ENCODE measurements at regions not wholly inside any gene's neighbourhood (a gene's known extent, or its start where the extent isn't known, plus 50 kb on each side); places are given as distances from the start of the nearest gene placed in this dataset.
"Not testable (repeated sequence)": the region's sequence is repeated elsewhere in the genome, so short reads cannot be mapped to it uniquely, and the experiment has no call there.

- Histone ChIP-seq H2BK15ac (replicated peaks; ENCODE audit: low read depth) (no peak overlapping the region), H3K23ac (ENCODE audit: low read length) (no peak overlapping the region), H2BK5ac (ENCODE audit: low read length) (no peak overlapping the region), H3K4ac (ENCODE audit: low read depth, low read length) (no peak overlapping the region), H3K4me1 (ENCODE audit: control insufficient read depth, low read depth, low read length) (no peaks in the 10 kb centered on the region), H4K5ac (ENCODE audit: low read length) (no peak overlapping the region), H3K56ac (ENCODE audit: low read length) (no peak overlapping the region), H3K27ac (ENCODE audit: low read depth, low read length) (no peak overlapping the region), H3K36me3 (ENCODE audit: control insufficient read depth, insufficient read depth, low read length) (no peaks in the 10 kb centered on the region), H3K79me2 (ENCODE audit: control insufficient read depth, insufficient read depth, low read length) (no peaks in the 10 kb centered on the region), H3K9ac (ENCODE audit: low read length) (no peak overlapping the region), H2BK120ac (ENCODE audit: low read depth, low read length) (no peak overlapping the region), H4K8ac (ENCODE audit: low read depth, low read length) (no peak overlapping the region), H2AK5ac (ENCODE audit: low read length) (no peak overlapping the region), H3K18ac (ENCODE audit: low read length) (no peak overlapping the region), H3K27me3 (ENCODE audit: insufficient read depth, low read length, poor library complexity) (no peaks in the 10 kb centered on the region), H3K79me1 (ENCODE audit: low read length) (no peaks in the 10 kb centered on the region), H3K4me3 (ENCODE audit: low read length) (no peak overlapping the region), H3K4me2 (ENCODE audit: low read length) (no peak overlapping the region)
- no peak for DNase-seq
- no CpG with 5 or more reads among the region's 4 CpGs for WGBS (ENCODE audit: extremely low coverage, insufficient coverage, low lambda C conversion rate)
Measured at GRCh38 chr3:75193797-75194196, 470.3 kb upstream of the FRG2C start.

GRCh38 chr3:75214332-75214731, 449.8 kb upstream of the FRG2C start:
- not testable (repeated sequence) for H2BK5ac ChIP-seq (ENCODE audit: low read length); H2BK15ac ChIP-seq (replicated peaks; ENCODE audit: low read depth); H3K27me3 ChIP-seq (ENCODE audit: insufficient read depth, low read length, poor library complexity); H3K4me3 ChIP-seq (ENCODE audit: low read length); H3K4ac ChIP-seq (ENCODE audit: low read depth, low read length); H4K8ac ChIP-seq (ENCODE audit: low read depth, low read length); H2BK120ac ChIP-seq (ENCODE audit: low read depth, low read length); H3K18ac ChIP-seq (ENCODE audit: low read length); H3K4me2 ChIP-seq (ENCODE audit: low read length); H3K36me3 ChIP-seq (ENCODE audit: control insufficient read depth, insufficient read depth, low read length); H3K79me1 ChIP-seq (ENCODE audit: low read length); H2AK5ac ChIP-seq (ENCODE audit: low read length); H3K23ac ChIP-seq (ENCODE audit: low read length); DNase-seq; H3K56ac ChIP-seq (ENCODE audit: low read length); H3K27ac ChIP-seq (ENCODE audit: low read depth, low read length); H3K4me1 ChIP-seq (ENCODE audit: control insufficient read depth, low read depth, low read length); H4K5ac ChIP-seq (ENCODE audit: low read length); H3K79me2 ChIP-seq (ENCODE audit: control insufficient read depth, insufficient read depth, low read length); H3K9ac ChIP-seq (ENCODE audit: low read length)
- no CpG with 5 or more reads among the region's 22 CpGs for WGBS (ENCODE audit: extremely low coverage, insufficient coverage, low lambda C conversion rate)

- no peak overlapping the region for H3K9ac ChIP-seq (ENCODE audit: low read length)
- no peaks in the 10 kb centered on the region for H3K27me3 ChIP-seq (ENCODE audit: insufficient read depth, low read length, poor library complexity)
- H2BK120ac ChIP-seq (ENCODE audit: low read depth, low read length): no peak overlapping the region
- no peak overlapping the region for H4K5ac ChIP-seq (ENCODE audit: low read length)
- WGBS (ENCODE audit: extremely low coverage, insufficient coverage, low lambda C conversion rate): no CpG with 5 or more reads among the region's 1 CpG
- H3K36me3 ChIP-seq (ENCODE audit: control insufficient read depth, insufficient read depth, low read length): no peaks in the 10 kb centered on the region
- H3K56ac ChIP-seq (ENCODE audit: low read length): no peak overlapping the region
- no peak overlapping the region for H3K18ac ChIP-seq (ENCODE audit: low read length)
- H3K4me2 ChIP-seq (ENCODE audit: low read length): no peak overlapping the region
- H2BK15ac ChIP-seq (replicated peaks; ENCODE audit: low read depth): no peak overlapping the region
- H3K23ac ChIP-seq (ENCODE audit: low read length): no peak overlapping the region
- H3K4me3 ChIP-seq (ENCODE audit: low read length): no peak overlapping the region
- H2AK5ac ChIP-seq (ENCODE audit: low read length): no peak overlapping the region
- H2BK5ac ChIP-seq (ENCODE audit: low read length): no peak overlapping the region
- H4K8ac ChIP-seq (ENCODE audit: low read depth, low read length): no peak overlapping the region
- H3K4ac ChIP-seq (ENCODE audit: low read depth, low read length): no peak overlapping the region
- no peak for DNase-seq
- H3K4me1 ChIP-seq (ENCODE audit: control insufficient read depth, low read depth, low read length): no peaks in the 10 kb centered on the region
- no peaks in the 10 kb centered on the region for H3K79me2 ChIP-seq (ENCODE audit: control insufficient read depth, insufficient read depth, low read length)
- no peak overlapping the region for H3K27ac ChIP-seq (ENCODE audit: low read depth, low read length)
- no peaks in the 10 kb centered on the region for H3K79me1 ChIP-seq (ENCODE audit: low read length)
Measured at GRCh38 chr3:75218577-75218976, 445.6 kb upstream of the FRG2C start.

GRCh38 chr3:75220932-75221331, 443.2 kb upstream of the FRG2C start:
- Histone ChIP-seq H3K4me3 (ENCODE audit: low read length) (no peak overlapping the region), H3K27ac (ENCODE audit: low read depth, low read length) (no peak overlapping the region), H4K5ac (ENCODE audit: low read length) (no peak overlapping the region), H2AK5ac (ENCODE audit: low read length) (no peak overlapping the region), H3K27me3 (ENCODE audit: insufficient read depth, low read length, poor library complexity) (no peaks in the 10 kb centered on the region), H2BK5ac (ENCODE audit: low read length) (no peak overlapping the region), H4K8ac (ENCODE audit: low read depth, low read length) (no peak overlapping the region), H3K79me1 (ENCODE audit: low read length) (no peaks in the 10 kb centered on the region), H3K23ac (ENCODE audit: low read length) (no peak overlapping the region), H3K18ac (ENCODE audit: low read length) (no peak overlapping the region), H3K4me2 (ENCODE audit: low read length) (no peak overlapping the region), H3K36me3 (ENCODE audit: control insufficient read depth, insufficient read depth, low read length) (no peaks in the 10 kb centered on the region), H3K9ac (ENCODE audit: low read length) (no peak overlapping the region), H3K4ac (ENCODE audit: low read depth, low read length) (no peak overlapping the region), H3K56ac (ENCODE audit: low read length) (no peak overlapping the region), H3K4me1 (ENCODE audit: control insufficient read depth, low read depth, low read length) (no peaks in the 10 kb centered on the region), H2BK120ac (ENCODE audit: low read depth, low read length) (no peak overlapping the region), H2BK15ac (replicated peaks; ENCODE audit: low read depth) (no peak overlapping the region), H3K79me2 (ENCODE audit: control insufficient read depth, insufficient read depth, low read length) (no peaks in the 10 kb centered on the region)
- WGBS (ENCODE audit: extremely low coverage, insufficient coverage, low lambda C conversion rate): no CpG with 5 or more reads among the region's 4 CpGs
- no peak for DNase-seq

GRCh38 chr3:75224412-75224811, 439.7 kb upstream of the FRG2C start:
- H3K27ac ChIP-seq (ENCODE audit: low read depth, low read length): no peak overlapping the region
- no peaks in the 10 kb centered on the region for H3K79me2 ChIP-seq (ENCODE audit: control insufficient read depth, insufficient read depth, low read length)
- no peak overlapping the region for H3K4me2 ChIP-seq (ENCODE audit: low read length)
- no peaks in the 10 kb centered on the region for H3K79me1 ChIP-seq (ENCODE audit: low read length)
- no CpG with 5 or more reads among the region's 2 CpGs for WGBS (ENCODE audit: extremely low coverage, insufficient coverage, low lambda C conversion rate)
- no peak overlapping the region for H3K4me3 ChIP-seq (ENCODE audit: low read length)
- no peak overlapping the region for H2BK5ac ChIP-seq (ENCODE audit: low read length)
- no peak overlapping the region for H2BK120ac ChIP-seq (ENCODE audit: low read depth, low read length)
- H3K36me3 ChIP-seq (ENCODE audit: control insufficient read depth, insufficient read depth, low read length): no peaks in the 10 kb centered on the region
- H3K4me1 ChIP-seq (ENCODE audit: control insufficient read depth, low read depth, low read length): no peaks in the 10 kb centered on the region
- H4K8ac ChIP-seq (ENCODE audit: low read depth, low read length): no peak overlapping the region
- H3K56ac ChIP-seq (ENCODE audit: low read length): no peak overlapping the region
- no peak overlapping the region for H4K5ac ChIP-seq (ENCODE audit: low read length)
- H3K27me3 ChIP-seq (ENCODE audit: insufficient read depth, low read length, poor library complexity): no peaks in the 10 kb centered on the region
- H3K4ac ChIP-seq (ENCODE audit: low read depth, low read length): no peak overlapping the region
- no peak overlapping the region for H3K9ac ChIP-seq (ENCODE audit: low read length)
- H2BK15ac ChIP-seq (replicated peaks; ENCODE audit: low read depth): no peak overlapping the region
- DNase-seq: no peak
- H3K18ac ChIP-seq (ENCODE audit: low read length): no peak overlapping the region
- H3K23ac ChIP-seq (ENCODE audit: low read length): no peak overlapping the region
- H2AK5ac ChIP-seq (ENCODE audit: low read length): no peak overlapping the region

GRCh38 chr3:75232216-75232615, 431.9 kb upstream of the FRG2C start:
- WGBS (ENCODE audit: extremely low coverage, insufficient coverage, low lambda C conversion rate): no CpG with 5 or more reads among the region's 1 CpG
- H3K27ac ChIP-seq (ENCODE audit: low read depth, low read length): no peak overlapping the region
- H3K4ac ChIP-seq (ENCODE audit: low read depth, low read length): no peak overlapping the region
- H3K79me2 ChIP-seq (ENCODE audit: control insufficient read depth, insufficient read depth, low read length): no peaks in the 10 kb centered on the region
- no peaks in the 10 kb centered on the region for H3K27me3 ChIP-seq (ENCODE audit: insufficient read depth, low read length, poor library complexity)
- no peak overlapping the region for H3K18ac ChIP-seq (ENCODE audit: low read length)
- H4K8ac ChIP-seq (ENCODE audit: low read depth, low read length): no peak overlapping the region
- H3K9ac ChIP-seq (ENCODE audit: low read length): no peak overlapping the region
- no peaks in the 10 kb centered on the region for H3K4me1 ChIP-seq (ENCODE audit: control insufficient read depth, low read depth, low read length)
- H2AK5ac ChIP-seq (ENCODE audit: low read length): no peak overlapping the region
- no peak overlapping the region for H2BK120ac ChIP-seq (ENCODE audit: low read depth, low read length)
- H2BK15ac ChIP-seq (replicated peaks; ENCODE audit: low read depth): no peak overlapping the region
- no peak overlapping the region for H3K4me2 ChIP-seq (ENCODE audit: low read length)
- DNase-seq: no peak
- H3K36me3 ChIP-seq (ENCODE audit: control insufficient read depth, insufficient read depth, low read length): no peaks in the 10 kb centered on the region
- H3K23ac ChIP-seq (ENCODE audit: low read length): no peak overlapping the region
- H4K5ac ChIP-seq (ENCODE audit: low read length): no peak overlapping the region
- H3K4me3 ChIP-seq (ENCODE audit: low read length): no peak overlapping the region
- no peak overlapping the region for H3K56ac ChIP-seq (ENCODE audit: low read length)
- H3K79me1 ChIP-seq (ENCODE audit: low read length): no peaks in the 10 kb centered on the region
- no peak overlapping the region for H2BK5ac ChIP-seq (ENCODE audit: low read length)

Data from mesendoderm (in vitro differentiated cells).